Breast epithelium (tissue), 4 donors: ENCODE measurements at regions not wholly inside any gene's neighbourhood (a gene's known extent, or its start where the extent isn't known, plus 50 kb on each side); places are given as distances from the start of the nearest gene placed in this dataset.

Source experiments
- DNase-seq, 2 donors: peaks; one replicate each; pipeline ENCODE4 v3.0.0-alpha.2; 2019; ENCODE audit warnings: low spot score in 2 of 2
- H3K27ac ChIP-seq, 2 donors: fragments of 200-600 bp; sonication (generic) in 1 of 2; one replicate each; pipeline ENCODE4 v1.5.1; 2016 to 2019; ENCODE audit warnings: mild to moderate bottlenecking in 1 of 2
- H3K27me3 ChIP-seq, 2 donors: fragments of 200-600 bp; sonication (generic) in 1 of 2; one replicate each; pipeline versions ENCODE4 v1.5.1 to v1.6.0; 2017 to 2019; ENCODE audit warnings: control low read depth in 1 of 2, mild to moderate bottlenecking in 1 of 2
- H3K36me3 ChIP-seq: fragments of 200-600 bp; one replicate; pipeline ENCODE4 v1.5.1; 2019
- H3K4me1 ChIP-seq, 2 donors: fragments of 200-600 bp; sonication (generic); one replicate each; pipeline ENCODE4 v1.5.1; 2016 to 2019; ENCODE audit warnings: control low read depth in 1 of 2
- H3K4me3 ChIP-seq, 3 donors: fragments of 200-600 bp; sonication (generic); 1 replicate in 2 of 3; 2 replicates in 1 of 3; pipeline ENCODE4 v1.5.1; 2016 to 2019; ENCODE audit warnings: mild to moderate bottlenecking in 3 of 3, moderate library complexity in 2 of 3
- H3K9me3 ChIP-seq, 2 donors: fragments of 200-600 bp; sonication (generic) in 1 of 2; one replicate each; pipeline ENCODE4 v1.5.1; 2016 to 2019; ENCODE audit warnings: control low read depth in 1 of 2
- CTCF ChIP-seq, 3 donors: fragments of 450-650 bp; IDR thresholded peaks; one replicate each; pipeline ENCODE4 v1.5.1; 2016 to 2017; ENCODE audit warnings: antibody characterized with exemption in 3 of 3, mild to moderate bottlenecking in 3 of 3, moderate library complexity in 3 of 3
- POLR2A ChIP-seq: fragments of 450-650 bp; IDR thresholded peaks from one replicate; pipeline ENCODE4 v1.6.1; 2016; ENCODE audit warnings: antibody characterized with exemption, mild to moderate bottlenecking, moderate library complexity
- POLR2AphosphoS5 ChIP-seq, 3 donors: sonication (generic); formaldehyde crosslinking; IDR thresholded peaks; one replicate each; pipeline ENCODE4 v1.6.1; 2017; ENCODE audit warnings: antibody characterized with exemption in 3 of 3
- intact Hi-C: fragments of 100-400 bp; cut with DNase I; formaldehyde crosslinking; loops from one replicate; pipeline ENCODE4 v1.15.1; 2023; ENCODE audit warnings: low total_unique reads

- H3K4me3 ChIP-seq, result no peak overlapping the region
- no peaks in the 10 kb centered on the region for H3K9me3 ChIP-seq
- no peak for TF ChIP-seq CTCF (IDR thresholded peaks at IDR 0.05)
- TF ChIP-seq POLR2A, result no peak
- no peak for TF ChIP-seq POLR2AphosphoS5 (IDR thresholded peaks at IDR 0.05)
- H3K27ac ChIP-seq, result no peak overlapping the region
- no peaks in the 10 kb centered on the region for H3K36me3 ChIP-seq
- H3K4me1 ChIP-seq, result no peaks in the 10 kb centered on the region
- DNase-seq, result no peak
- intact Hi-C loops, result no loop called here
- H3K27me3 ChIP-seq, result no peaks in the 10 kb centered on the region
These were observed 1001.9 kb upstream of the CHAC2 start for GRCh38 chr2:52765735-52766134.

GRCh38 chr2:52749764-52750163, 1017.8 kb upstream of the CHAC2 start:
- H3K4me3 ChIP-seq, result no peak overlapping the region
- intact Hi-C loops, result no loop called here
- H3K9me3 ChIP-seq, result peaks cover 6 to 7% of the 10 kb centered on the region in 2 donors
- TF ChIP-seq POLR2AphosphoS5 (IDR thresholded peaks at IDR 0.05), result no peak
- no peaks in the 10 kb centered on the region for H3K27me3 ChIP-seq
- no peak overlapping the region for H3K27ac ChIP-seq
- H3K4me1 ChIP-seq, result no peaks in the 10 kb centered on the region
- DNase-seq, result no peak
- no peaks in the 10 kb centered on the region for H3K36me3 ChIP-seq

GRCh38 chr2:52745144-52745543, 1022.5 kb upstream of the CHAC2 start:
- no peak overlapping the region for H3K4me3 ChIP-seq
- no peak for TF ChIP-seq CTCF (IDR thresholded peaks at IDR 0.05)
- TF ChIP-seq POLR2A, result no peak
- no peaks in the 10 kb centered on the region for H3K36me3 ChIP-seq
- no peak overlapping the region for H3K27ac ChIP-seq
- H3K4me1 ChIP-seq, result no peaks in the 10 kb centered on the region
- intact Hi-C loops, result no loop called here
- H3K27me3 ChIP-seq, result no peaks in the 10 kb centered on the region
- DNase-seq, result no peak
- peaks cover 6 to 7% of the 10 kb centered on the region in 2 donors for H3K9me3 ChIP-seq

- DNase-seq, result no peak
- H3K4me1 ChIP-seq, result no peaks in the 10 kb centered on the region
- no peaks in the 10 kb centered on the region for H3K36me3 ChIP-seq
- no peak overlapping the region for H3K27ac ChIP-seq
- intact Hi-C loops, result no loop called here
- no peaks in the 10 kb centered on the region for H3K27me3 ChIP-seq
- TF ChIP-seq POLR2AphosphoS5 (IDR thresholded peaks at IDR 0.05) (no peak), CTCF (IDR thresholded peaks at IDR 0.05) (no peak), POLR2A (no peak)
- H3K4me3 ChIP-seq, result no peak overlapping the region
- H3K9me3 ChIP-seq, result peaks cover 0 to 5% of the 10 kb centered on the region in 2 donors
These were observed 1034.7 kb upstream of the CHAC2 start for GRCh38 chr2:52732849-52733395.

GRCh38 chr2:52724585-52724984, 1043.0 kb upstream of the CHAC2 start:
- TF ChIP-seq POLR2AphosphoS5 (IDR thresholded peaks at IDR 0.05), result no peak
- no peak for TF ChIP-seq POLR2A
- H3K36me3 ChIP-seq, result no peaks in the 10 kb centered on the region
- no peak for DNase-seq
- H3K27ac ChIP-seq, result no peak overlapping the region
- no peaks in the 10 kb centered on the region for H3K27me3 ChIP-seq
- H3K4me3 ChIP-seq, result no peak overlapping the region
- intact Hi-C loops, result no loop called here
- peaks cover 0 to 5% of the 10 kb centered on the region in 2 donors for H3K9me3 ChIP-seq
- no peaks in the 10 kb centered on the region for H3K4me1 ChIP-seq

GRCh38 chr2:52717836-52718235, 1049.8 kb upstream of the CHAC2 start:
- H3K36me3 ChIP-seq, result no peaks in the 10 kb centered on the region
- intact Hi-C loops, result no loop called here
- H3K4me3 ChIP-seq, result no peak overlapping the region
- TF ChIP-seq POLR2A, result no peak
- no peak for TF ChIP-seq CTCF (IDR thresholded peaks at IDR 0.05)
- no peak for TF ChIP-seq POLR2AphosphoS5 (IDR thresholded peaks at IDR 0.05)
- DNase-seq, result no peak
- H3K9me3 ChIP-seq, result no peaks in the 10 kb centered on the region
- no peaks in the 10 kb centered on the region for H3K27me3 ChIP-seq
- H3K4me1 ChIP-seq, result no peaks in the 10 kb centered on the region
- H3K27ac ChIP-seq, result no peak overlapping the region
